IMR-90 (cell line): ENCODE measurements at regions not wholly inside any gene's neighbourhood (a gene's known extent, or its start where the extent isn't known, plus 50 kb on each side); places are given as distances from the start of the nearest gene placed in this dataset.

Experiments
- ATAC-seq: fragments of 200-7000 bp; cut with Tn5 transposase; 2 replicates; pipeline ENCODE4 v1.9.1; 2020; ENCODE audit warnings: low read depth, mild to moderate bottlenecking, moderate library complexity
- BruUV-seq: library from RNA; stranded (reverse); fragments of 400-500 nt; replicated peaks from 2 replicates; lab custom pipeline; 2021; lab: Mats Ljungman, UMichigan
- CTCF ChIA-PET: fragments of 300-600 bp; formaldehyde crosslinking; extraction: SDS; loops from one replicate; lab custom pipeline; 2021; ENCODE audit warnings: antibody characterized with exemption; lab: Yijun Ruan, JAX
- POLR2A ChIA-PET: fragments of 300-600 bp; sonication (Branson Sonifier 250); formaldehyde crosslinking; loops from one replicate; lab custom pipeline; 2022; ENCODE audit warnings: antibody characterized with exemption; ENCODE audit not compliant: unreplicated experiment; lab: Charles Lee
- DNase-seq: peaks from one replicate; pipeline ENCODE4 v3.0.0; 2013
- H2AFZ ChIP-seq: replicated peaks from 2 replicates; pipeline ENCODE3; 2013; ENCODE audit warnings: low read length, mild to moderate bottlenecking; ENCODE audit not compliant: poor library complexity
- H2AK5ac ChIP-seq: 2 replicates; pipeline ENCODE4 v1.6.1; 2013; ENCODE audit warnings: low read depth, low read length, inconsistent platforms
- H2AK9ac ChIP-seq: replicated peaks from 2 replicates; pipeline ENCODE3; 2013; ENCODE audit warnings: mild to moderate bottlenecking, low read depth, low read length, moderate library complexity; ENCODE audit not compliant: poor library complexity
- H2BK120ac ChIP-seq: 2 replicates; pipeline ENCODE4 v1.6.1; 2013; ENCODE audit warnings: low read depth, low read length, inconsistent platforms
- H2BK15ac ChIP-seq: 3 replicates; pipeline ENCODE4 v1.6.1; 2013; ENCODE audit warnings: low read depth, low read length, inconsistent platforms
- H2BK20ac ChIP-seq: 2 replicates; pipeline ENCODE4 v1.6.1; 2013; ENCODE audit warnings: low read depth, mild to moderate bottlenecking, inconsistent platforms, low read length, moderate library complexity
- H2BK5ac ChIP-seq: 2 replicates; pipeline ENCODE4 v1.6.1; 2013; ENCODE audit warnings: mild to moderate bottlenecking, low read depth, low read length, inconsistent platforms; ENCODE audit not compliant: poor library complexity, severe bottlenecking
- H3K14ac ChIP-seq: replicated peaks from 2 replicates; pipeline ENCODE4 v1.6.1; 2013; ENCODE audit warnings: low read depth, low read length, inconsistent platforms
- H3K18ac ChIP-seq: 2 replicates; pipeline ENCODE4 v1.6.1; 2013; ENCODE audit warnings: low read depth, low read length, control low read depth
- H3K23ac ChIP-seq: 2 replicates; pipeline ENCODE4 v1.6.1; 2013; ENCODE audit warnings: low read depth, low read length, inconsistent platforms
- H3K27ac ChIP-seq: 2 replicates; pipeline ENCODE4 v1.5.1; 2013; ENCODE audit warnings: mild to moderate bottlenecking, control low read depth, low read length; ENCODE audit not compliant: insufficient read depth
- H3K27me3 ChIP-seq: 2 replicates; pipeline ENCODE4 v1.6.1; 2013; ENCODE audit warnings: low read length; ENCODE audit not compliant: control insufficient read depth, insufficient read depth
- H3K36me3 ChIP-seq: 2 replicates; pipeline ENCODE4 v1.6.1; 2013; ENCODE audit warnings: low read length, mixed read lengths; ENCODE audit not compliant: control insufficient read depth, insufficient read depth
- H3K4ac ChIP-seq: 2 replicates; pipeline ENCODE4 v1.6.1; 2013; ENCODE audit warnings: low read depth, low read length, inconsistent platforms
- H3K4me1 ChIP-seq: 2 replicates; pipeline ENCODE4 v1.6.1; 2013; ENCODE audit warnings: low read length, mixed read lengths; ENCODE audit not compliant: control insufficient read depth, insufficient read depth
- H3K4me2 ChIP-seq: 2 replicates; pipeline ENCODE4 v1.6.1; 2013; ENCODE audit warnings: low read depth, mild to moderate bottlenecking, control low read depth, low read length, moderate library complexity
- H3K4me3 ChIP-seq: 2 replicates; pipeline ENCODE4 v1.5.1; 2013; ENCODE audit warnings: low read depth, mild to moderate bottlenecking, control low read depth, low read length, moderate library complexity; ENCODE audit not compliant: insufficient read depth
- H3K56ac ChIP-seq: 2 replicates; pipeline ENCODE4 v1.6.1; 2013; ENCODE audit warnings: low read length, inconsistent platforms; ENCODE audit not compliant: insufficient read depth; ENCODE audit errors: extremely low read depth
- H3K79me1 ChIP-seq, 2 experiments: 2 replicates each; pipeline ENCODE4 v1.6.1; 2013; ENCODE audit warnings: low read length in 2 of 2, inconsistent platforms in 1 of 2, low read depth in 1 of 2
- H3K9ac ChIP-seq: 2 replicates; pipeline ENCODE4 v1.6.1; 2013; ENCODE audit warnings: low read depth, low read length, control low read depth
- H3K9me1 ChIP-seq: 2 replicates; pipeline ENCODE4 v1.6.1; 2013; ENCODE audit warnings: low read length, inconsistent platforms; ENCODE audit not compliant: insufficient read depth
- H3K9me3 ChIP-seq: 2 replicates; pipeline ENCODE4 v1.6.1; 2013; ENCODE audit warnings: low read length; ENCODE audit not compliant: control insufficient read depth, insufficient read depth
- H4K20me1 ChIP-seq: 2 replicates; pipeline ENCODE4 v1.6.1; 2013; ENCODE audit warnings: low read length, inconsistent platforms; ENCODE audit not compliant: insufficient read depth
- H4K5ac ChIP-seq: 2 replicates; pipeline ENCODE4 v1.6.1; 2013; ENCODE audit warnings: mild to moderate bottlenecking, low read depth, low read length, control low read depth
- H4K8ac ChIP-seq, 2 experiments: 2 replicates each; pipeline ENCODE4 v1.6.1; 2013; ENCODE audit warnings: low read depth in 2 of 2, low read length in 2 of 2, control low read depth in 1 of 2, inconsistent platforms in 1 of 2
- H4K91ac ChIP-seq: 2 replicates; pipeline ENCODE4 v1.6.1; 2013; ENCODE audit warnings: low read depth, low read length, inconsistent platforms; ENCODE audit not compliant: insufficient read depth
- RAD21 ChIP-seq: IDR thresholded peaks from 2 replicates; pipeline ENCODE4 v1.6.1; 2012; ENCODE audit warnings: low read length, improper control_type of control experiment
- RFX5 ChIP-seq: IDR thresholded peaks from 2 replicates; pipeline ENCODE4 v1.8.0; 2012; ENCODE audit warnings: low read depth, mild to moderate bottlenecking, low read length, moderate library complexity
- WGBS, 2 experiments: methylation state at CpG; one replicate each; pipeline versions ENCODE4 v1.1.5 to v1.1.7; 2013; ENCODE audit warnings: missing lambda C conversion rate in 2 of 2; ENCODE audit not compliant: insufficient read length in 1 of 2; ENCODE audit errors: extremely low coverage in 2 of 2; 5-methylcytosine and 5-hydroxymethylcytosine counted together
- dilution Hi-C: fragments of 300-500 bp; cut with HindIII; formaldehyde crosslinking; loops from one replicate; pipeline ENCODE4 v1.14.3; 2018; ENCODE audit warnings: low sequenced_read_pairs; ENCODE audit not compliant: unreplicated experiment
- in situ Hi-C: fragments of 300-500 bp; cut with MboI; formaldehyde crosslinking; loops from 3 replicates; pipeline ENCODE4 v1.14.3; 2019; ENCODE audit warnings: low sequenced_read_pairs, inconsistent platforms, mixed read lengths
- intact Hi-C: fragments of 100-400 bp; cut with micrococcal nuclease; formaldehyde crosslinking; loops from 2 replicates; pipeline ENCODE4 v1.10.0; 2022

DNA sequence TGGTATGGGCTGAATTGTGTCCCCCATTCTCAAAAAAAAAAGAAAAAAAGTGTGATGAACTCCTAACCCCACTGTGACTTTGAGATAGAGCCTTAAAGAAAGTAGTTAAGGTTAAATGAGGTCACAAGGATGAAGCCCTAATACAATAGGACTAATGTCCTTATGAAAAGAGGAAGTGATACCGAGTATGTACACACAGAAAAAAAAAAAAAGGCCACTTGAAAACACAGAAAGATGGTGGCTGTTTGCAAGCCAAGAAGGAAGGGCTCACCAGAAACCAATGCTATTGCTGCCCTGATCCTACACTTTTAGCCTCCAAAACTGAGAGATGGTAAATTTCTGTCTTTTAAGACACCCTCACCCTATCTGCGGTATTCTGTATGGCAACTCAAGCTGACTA lies 955.6 kb downstream of the PCDH17 start:
- Histone ChIP-seq H3K4me3 (no peak overlapping the region), H4K91ac (no peak overlapping the region), H3K27me3 (no peaks in the 10 kb centered on the region), H2BK20ac (no peak overlapping the region), H3K9me3 (no peaks in the 10 kb centered on the region; the same call in 1 of the 2 replicates), H2BK120ac (no peak overlapping the region), H3K36me3 (no peaks in the 10 kb centered on the region), H4K5ac (no peak overlapping the region), H3K18ac (no peak overlapping the region), H3K4me2 (no peak overlapping the region), H2AK5ac (no peak overlapping the region), H2AFZ (no peak overlapping the region), H2BK5ac (no peak overlapping the region), H4K20me1 (no peaks in the 10 kb centered on the region), H3K27ac (no peak overlapping the region), H3K56ac (no peak overlapping the region), H3K4me1 (no peaks in the 10 kb centered on the region), H2AK9ac (no peak overlapping the region), H3K23ac (no peak overlapping the region), H4K8ac (no peak overlapping the region), H3K9ac (no peak overlapping the region), H3K14ac (no peak overlapping the region), H2BK15ac (no peak overlapping the region), H3K79me1 (no peaks in the 10 kb centered on the region), H3K9me1 (no peaks in the 10 kb centered on the region), H3K4ac (no peak overlapping the region)
- POLR2A ChIA-PET: no interaction called here
- DNase-seq: no peak
- TF ChIP-seq RFX5 (no peak), RAD21 (no peak)
- CTCF ChIA-PET: no interaction called here
- in situ Hi-C loops: no loop called here
- dilution Hi-C loops: no loop called here
- intact Hi-C loops: no loop called here
- WGBS, 2 experiments: no CpG with 5 or more reads among the region's 2 CpGs
- BruUV-seq: no TSS peak
- no peak for ATAC-seq
